Neural cell (in vitro differentiated cells): ENCODE measurements at regions not wholly inside any gene's neighbourhood (a gene's known extent, or its start where the extent isn't known, plus 50 kb on each side); places are given as distances from the start of the nearest gene placed in this dataset.

Experiments used
- H2AFZ ChIP-seq: fragments of 200-600, 300-800 bp; sonication (generic), shearing (Covaris generic); 2 replicates; pipeline ENCODE4 v1.6.0; 2014; ENCODE audit warnings: low read depth, mild to moderate bottlenecking, antibody characterized with exemption, low read length, moderate library complexity
- H3F3A ChIP-seq: fragments of 200-600 bp; shearing (Covaris generic); 2 replicates; pipeline ENCODE4 v1.6.1; 2016; ENCODE audit warnings: mild to moderate bottlenecking, moderate library complexity, mixed read lengths, antibody characterized with exemption, low read length; ENCODE audit not compliant: insufficient read depth, poor library complexity, severe bottlenecking
- H3K27ac ChIP-seq: fragments of 200-600, 300-800 bp; sonication (generic), shearing (Covaris generic); 2 replicates; pipeline ENCODE4 v1.5.1; 2014; ENCODE audit warnings: mild to moderate bottlenecking, low read length, moderate library complexity
- H3K27me3 ChIP-seq: fragments of 300-800, 200-600 bp; sonication (generic), shearing (Covaris generic); 2 replicates; pipeline ENCODE4 v1.6.0; 2014; ENCODE audit warnings: mild to moderate bottlenecking, low read depth, low read length, moderate library complexity; ENCODE audit not compliant: insufficient read depth
- H3K36me3 ChIP-seq: fragments of 300-800, 200-600 bp; sonication (generic), shearing (Covaris generic); 2 replicates; pipeline ENCODE4 v1.5.1; 2014; ENCODE audit warnings: mild to moderate bottlenecking, antibody characterized with exemption, low read length, moderate library complexity; ENCODE audit not compliant: insufficient read depth
- H3K4me2 ChIP-seq: fragments of 300-800, 200-600 bp; sonication (generic), shearing (Covaris generic); 2 replicates; pipeline ENCODE4 v1.6.0; 2014; ENCODE audit warnings: mild to moderate bottlenecking, low read length
- H3K4me3 ChIP-seq: fragments of 300-800, 200-600 bp; sonication (generic), shearing (Covaris generic); 2 replicates; pipeline ENCODE4 v1.5.1; 2014; ENCODE audit warnings: mild to moderate bottlenecking, low read length, moderate library complexity
- H3K79me2 ChIP-seq: fragments of 200-600 bp; shearing (Covaris generic); replicated peaks from 2 replicates; pipeline ENCODE4 v1.6.0; 2014; ENCODE audit warnings: mild to moderate bottlenecking, low read length, moderate library complexity; ENCODE audit not compliant: insufficient read depth
- H3K9ac ChIP-seq: fragments of 300-800, 200-600 bp; sonication (generic), shearing (Covaris generic); 2 replicates; pipeline ENCODE4 v1.6.1; 2016; ENCODE audit warnings: mild to moderate bottlenecking, low read length, mixed read lengths
- H3K9me2 ChIP-seq: fragments of 200-600 bp; shearing (Covaris generic); 2 replicates; pipeline ENCODE4 v1.6.1; 2016; ENCODE audit warnings: mild to moderate bottlenecking, low read length, mixed read lengths; ENCODE audit not compliant: insufficient read depth
- H3K9me3 ChIP-seq: fragments of 200-600, 300-800 bp; sonication (generic), shearing (Covaris generic); 2 replicates; pipeline ENCODE4 v1.6.1; 2016; ENCODE audit warnings: mild to moderate bottlenecking, mixed run types, low read length, moderate library complexity, mixed read lengths
- H4K20me1 ChIP-seq: fragments of 200-600 bp; shearing (Covaris generic); 2 replicates; pipeline ENCODE4 v1.6.1; 2016; ENCODE audit warnings: mild to moderate bottlenecking, mixed run types; ENCODE audit not compliant: insufficient read depth
- EP300 ChIP-seq: fragments of 450-650 bp; conservative IDR thresholded peaks from 2 replicates; pipeline ENCODE4 v1.6.1; 2014; ENCODE audit warnings: antibody characterized with exemption, mild to moderate bottlenecking, moderate library complexity; ENCODE audit not compliant: poor library complexity, severe bottlenecking
- EZH2 ChIP-seq: fragments of 200-600, 300-800 bp; shearing (Covaris generic), sonication (generic); IDR thresholded peaks from 2 replicates; pipeline ENCODE4 v1.6.1; 2014; ENCODE audit warnings: antibody characterized with exemption, low read length, borderline replicate concordance, mild to moderate bottlenecking; ENCODE audit not compliant: insufficient read depth, poor library complexity, severe bottlenecking
- MXI1 ChIP-seq: fragments of 450-650 bp; conservative IDR thresholded peaks from 2 replicates; pipeline ENCODE4 v1.6.1; 2014; ENCODE audit warnings: antibody characterized with exemption, mild to moderate bottlenecking; ENCODE audit not compliant: poor library complexity, severe bottlenecking
- POLR2AphosphoS5 ChIP-seq: IDR thresholded peaks from 2 replicates; pipeline ENCODE4 v1.6.1; 2012
- RAD21 ChIP-seq: fragments of 450-650 bp; conservative IDR thresholded peaks from 2 replicates; pipeline ENCODE4 v1.6.1; 2014; ENCODE audit warnings: antibody characterized with exemption, mild to moderate bottlenecking, moderate library complexity
- SMC3 ChIP-seq: fragments of 450-650 bp; conservative IDR thresholded peaks from 2 replicates; pipeline ENCODE4 v1.6.1; 2014; ENCODE audit warnings: antibody characterized with exemption, mild to moderate bottlenecking, moderate library complexity; ENCODE audit not compliant: poor library complexity
- TAF1 ChIP-seq: IDR thresholded peaks from 2 replicates; pipeline ENCODE4 v1.6.1; 2012; ENCODE audit warnings: low read depth
- TF ChIP-seq, protein P1 (sequence below): fragments of 450-650 bp; IDR thresholded peaks from 2 replicates; pipeline ENCODE4 v1.5.1; 2014; ENCODE audit warnings: antibody characterized with exemption, mild to moderate bottlenecking, moderate library complexity; ENCODE audit not compliant: poor library complexity, severe bottlenecking
- TF ChIP-seq, protein P2 (sequence below): IDR thresholded peaks from 2 replicates; pipeline ENCODE4 v1.6.1; 2012; ENCODE audit warnings: borderline replicate concordance

DNA sequence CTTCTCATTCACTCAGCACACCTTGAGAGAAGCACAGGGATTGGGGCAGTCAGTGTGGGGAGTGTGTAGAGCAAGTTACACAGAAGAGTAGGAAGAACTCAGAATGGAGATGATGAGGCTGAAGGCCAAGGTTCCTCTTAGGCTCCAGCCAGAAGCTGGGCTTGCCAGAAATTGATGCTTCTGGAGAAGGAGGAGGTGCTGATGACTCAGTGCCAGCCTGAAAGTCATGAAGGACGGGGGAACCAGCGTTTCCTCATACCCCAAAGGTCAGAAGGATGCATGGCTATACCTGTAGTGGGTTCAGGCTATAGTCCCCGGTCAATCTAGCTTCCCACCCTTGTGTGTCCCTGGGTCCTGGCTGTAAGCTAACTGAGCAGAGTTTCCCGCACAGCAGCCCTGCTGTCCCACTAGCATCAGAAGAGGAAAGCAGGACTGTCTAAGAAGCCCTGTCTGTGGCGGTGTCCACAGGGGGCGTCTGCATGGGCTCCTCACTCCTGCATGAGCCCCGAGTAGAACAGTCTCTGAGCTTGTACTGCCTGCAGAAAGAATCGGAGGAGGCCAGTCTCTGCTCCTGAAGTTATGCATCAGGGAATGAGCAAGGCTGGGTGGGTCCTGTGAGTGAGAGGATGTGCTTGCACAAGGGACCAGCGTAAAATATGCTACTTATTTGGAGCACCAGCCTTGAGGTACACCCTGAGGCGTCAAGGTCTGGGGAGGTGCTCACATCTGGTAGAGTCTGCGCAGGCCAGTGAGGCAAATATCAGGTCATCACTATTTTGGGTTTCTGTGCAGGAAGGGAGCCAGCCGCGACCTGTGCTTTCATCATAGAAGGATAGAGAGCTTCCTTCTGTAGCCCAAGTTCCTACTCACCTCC is 148.5 kb downstream of the MRPL14 start:
- Histone ChIP-seq H2AFZ (no peak overlapping the region), H3K9me3 (peaks cover 5% of the 10 kb centered on the region), H3K27ac (no peak overlapping the region), H4K20me1 (no peaks in the 10 kb centered on the region), H3K79me2 (no peaks in the 10 kb centered on the region), H3K9ac (no peak overlapping the region), H3K4me2 (no peak overlapping the region), H3K36me3 (no peaks in the 10 kb centered on the region), H3K4me3 (no peak overlapping the region), H3F3A (no peaks in the 10 kb centered on the region), H3K9me2 (no peaks in the 10 kb centered on the region), H3K27me3 (no peaks in the 10 kb centered on the region)
- TF ChIP-seq, protein P1, sequence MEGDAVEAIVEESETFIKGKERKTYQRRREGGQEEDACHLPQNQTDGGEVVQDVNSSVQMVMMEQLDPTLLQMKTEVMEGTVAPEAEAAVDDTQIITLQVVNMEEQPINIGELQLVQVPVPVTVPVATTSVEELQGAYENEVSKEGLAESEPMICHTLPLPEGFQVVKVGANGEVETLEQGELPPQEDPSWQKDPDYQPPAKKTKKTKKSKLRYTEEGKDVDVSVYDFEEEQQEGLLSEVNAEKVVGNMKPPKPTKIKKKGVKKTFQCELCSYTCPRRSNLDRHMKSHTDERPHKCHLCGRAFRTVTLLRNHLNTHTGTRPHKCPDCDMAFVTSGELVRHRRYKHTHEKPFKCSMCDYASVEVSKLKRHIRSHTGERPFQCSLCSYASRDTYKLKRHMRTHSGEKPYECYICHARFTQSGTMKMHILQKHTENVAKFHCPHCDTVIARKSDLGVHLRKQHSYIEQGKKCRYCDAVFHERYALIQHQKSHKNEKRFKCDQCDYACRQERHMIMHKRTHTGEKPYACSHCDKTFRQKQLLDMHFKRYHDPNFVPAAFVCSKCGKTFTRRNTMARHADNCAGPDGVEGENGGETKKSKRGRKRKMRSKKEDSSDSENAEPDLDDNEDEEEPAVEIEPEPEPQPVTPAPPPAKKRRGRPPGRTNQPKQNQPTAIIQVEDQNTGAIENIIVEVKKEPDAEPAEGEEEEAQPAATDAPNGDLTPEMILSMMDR = no peak
- TF ChIP-seq MXI1 = no peak
- no peak for TF ChIP-seq EZH2
- TF ChIP-seq TAF1 = no peak
- no peak for TF ChIP-seq POLR2AphosphoS5
- TF ChIP-seq EP300 = no peak
- no peak for TF ChIP-seq RAD21
- TF ChIP-seq, protein P2, sequence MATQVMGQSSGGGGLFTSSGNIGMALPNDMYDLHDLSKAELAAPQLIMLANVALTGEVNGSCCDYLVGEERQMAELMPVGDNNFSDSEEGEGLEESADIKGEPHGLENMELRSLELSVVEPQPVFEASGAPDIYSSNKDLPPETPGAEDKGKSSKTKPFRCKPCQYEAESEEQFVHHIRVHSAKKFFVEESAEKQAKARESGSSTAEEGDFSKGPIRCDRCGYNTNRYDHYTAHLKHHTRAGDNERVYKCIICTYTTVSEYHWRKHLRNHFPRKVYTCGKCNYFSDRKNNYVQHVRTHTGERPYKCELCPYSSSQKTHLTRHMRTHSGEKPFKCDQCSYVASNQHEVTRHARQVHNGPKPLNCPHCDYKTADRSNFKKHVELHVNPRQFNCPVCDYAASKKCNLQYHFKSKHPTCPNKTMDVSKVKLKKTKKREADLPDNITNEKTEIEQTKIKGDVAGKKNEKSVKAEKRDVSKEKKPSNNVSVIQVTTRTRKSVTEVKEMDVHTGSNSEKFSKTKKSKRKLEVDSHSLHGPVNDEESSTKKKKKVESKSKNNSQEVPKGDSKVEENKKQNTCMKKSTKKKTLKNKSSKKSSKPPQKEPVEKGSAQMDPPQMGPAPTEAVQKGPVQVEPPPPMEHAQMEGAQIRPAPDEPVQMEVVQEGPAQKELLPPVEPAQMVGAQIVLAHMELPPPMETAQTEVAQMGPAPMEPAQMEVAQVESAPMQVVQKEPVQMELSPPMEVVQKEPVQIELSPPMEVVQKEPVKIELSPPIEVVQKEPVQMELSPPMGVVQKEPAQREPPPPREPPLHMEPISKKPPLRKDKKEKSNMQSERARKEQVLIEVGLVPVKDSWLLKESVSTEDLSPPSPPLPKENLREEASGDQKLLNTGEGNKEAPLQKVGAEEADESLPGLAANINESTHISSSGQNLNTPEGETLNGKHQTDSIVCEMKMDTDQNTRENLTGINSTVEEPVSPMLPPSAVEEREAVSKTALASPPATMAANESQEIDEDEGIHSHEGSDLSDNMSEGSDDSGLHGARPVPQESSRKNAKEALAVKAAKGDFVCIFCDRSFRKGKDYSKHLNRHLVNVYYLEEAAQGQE = no peak
- TF ChIP-seq SMC3 = no peak

- H4K20me1 ChIP-seq = no peaks in the 10 kb centered on the region
- H3F3A ChIP-seq = no peaks in the 10 kb centered on the region
- H3K9me2 ChIP-seq = no peaks in the 10 kb centered on the region
- no peaks in the 10 kb centered on the region for H3K27me3 ChIP-seq
- no peak overlapping the region for H3K9ac ChIP-seq
- no peak overlapping the region for H3K4me2 ChIP-seq
- H3K79me2 ChIP-seq = no peaks in the 10 kb centered on the region
- no peak overlapping the region for H2AFZ ChIP-seq
- H3K9me3 ChIP-seq = peaks cover 5% of the 10 kb centered on the region
- no peak overlapping the region for H3K4me3 ChIP-seq
- H3K27ac ChIP-seq = no peak overlapping the region
- H3K36me3 ChIP-seq = no peaks in the 10 kb centered on the region
- TF ChIP-seq TAF1 = no peak
These were observed 149.7 kb downstream of the MRPL14 start for GRCh38 chr6:43977404-43978111.
